HL-60 (cell line): ENCODE measurements at regions not wholly inside any gene's neighbourhood (a gene's known extent, or its start where the extent isn't known, plus 50 kb on each side); places are given as distances from the start of the nearest gene placed in this dataset.

Source experiments
- DNase-seq, 2 experiments: peaks; one replicate each; pipeline ENCODE4 v3.0.0-alpha.2; 2010 to 2020; ENCODE audit warnings: low read depth in 1 of 2, low spot score in 1 of 2
- H3K27ac ChIP-seq: fragments of 250-450 bp; sonication (Bioruptor Pico); replicated peaks from 2 replicates; pipeline ENCODE4 v1.5.1; 2020; ENCODE audit warnings: mild to moderate bottlenecking, moderate library complexity
- H3K27me3 ChIP-seq: fragments of 250-450 bp; sonication (Bioruptor Pico); 2 replicates; pipeline ENCODE4 v1.5.1; 2021; ENCODE audit warnings: mild to moderate bottlenecking, moderate library complexity; ENCODE audit not compliant: insufficient read depth, poor library complexity, severe bottlenecking
- H3K4me3 ChIP-seq: replicated peaks from 2 replicates; pipeline ENCODE4 v1.5.1; 2011; ENCODE audit warnings: mild to moderate bottlenecking, control low read depth, low read length; ENCODE audit not compliant: insufficient read depth
- GABPA ChIP-seq: IDR thresholded peaks from 2 replicates; pipeline ENCODE4 v1.6.1; 2012; ENCODE audit warnings: low read depth
- POLR2AphosphoS5 ChIP-seq: IDR thresholded peaks from 2 replicates; pipeline ENCODE4 v1.6.1; 2012; ENCODE audit warnings: low read depth
- REST ChIP-seq: IDR thresholded peaks from 2 replicates; pipeline ENCODE4 v1.6.1; 2012; ENCODE audit warnings: low read depth; ENCODE audit not compliant: insufficient replicate concordance
- SPI1 ChIP-seq: IDR thresholded peaks from 2 replicates; pipeline ENCODE4 v1.6.1; 2012; ENCODE audit warnings: low read depth, mild to moderate bottlenecking, borderline replicate concordance
- TF ChIP-seq, protein P1 (sequence below): IDR thresholded peaks from one replicate; pipeline ENCODE4 v1.5.1; 2011; ENCODE audit warnings: low read length, control low read depth, inconsistent platforms; ENCODE audit not compliant: insufficient read depth

GRCh38 chr3:127425505-127426443 lies 137.9 kb upstream of the PRR20G start:
- TF ChIP-seq REST (no peak), SPI1 (no peak), GABPA (no peak), POLR2AphosphoS5 (no peak)
- TF ChIP-seq, protein P1, sequence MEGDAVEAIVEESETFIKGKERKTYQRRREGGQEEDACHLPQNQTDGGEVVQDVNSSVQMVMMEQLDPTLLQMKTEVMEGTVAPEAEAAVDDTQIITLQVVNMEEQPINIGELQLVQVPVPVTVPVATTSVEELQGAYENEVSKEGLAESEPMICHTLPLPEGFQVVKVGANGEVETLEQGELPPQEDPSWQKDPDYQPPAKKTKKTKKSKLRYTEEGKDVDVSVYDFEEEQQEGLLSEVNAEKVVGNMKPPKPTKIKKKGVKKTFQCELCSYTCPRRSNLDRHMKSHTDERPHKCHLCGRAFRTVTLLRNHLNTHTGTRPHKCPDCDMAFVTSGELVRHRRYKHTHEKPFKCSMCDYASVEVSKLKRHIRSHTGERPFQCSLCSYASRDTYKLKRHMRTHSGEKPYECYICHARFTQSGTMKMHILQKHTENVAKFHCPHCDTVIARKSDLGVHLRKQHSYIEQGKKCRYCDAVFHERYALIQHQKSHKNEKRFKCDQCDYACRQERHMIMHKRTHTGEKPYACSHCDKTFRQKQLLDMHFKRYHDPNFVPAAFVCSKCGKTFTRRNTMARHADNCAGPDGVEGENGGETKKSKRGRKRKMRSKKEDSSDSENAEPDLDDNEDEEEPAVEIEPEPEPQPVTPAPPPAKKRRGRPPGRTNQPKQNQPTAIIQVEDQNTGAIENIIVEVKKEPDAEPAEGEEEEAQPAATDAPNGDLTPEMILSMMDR, result no peak
- H3K27me3 ChIP-seq, result peaks cover 28% of the 10 kb centered on the region
- DNase-seq, result no peak
- H3K4me3 ChIP-seq, result no peak overlapping the region
- H3K27ac ChIP-seq, result no peak overlapping the region

DNA sequence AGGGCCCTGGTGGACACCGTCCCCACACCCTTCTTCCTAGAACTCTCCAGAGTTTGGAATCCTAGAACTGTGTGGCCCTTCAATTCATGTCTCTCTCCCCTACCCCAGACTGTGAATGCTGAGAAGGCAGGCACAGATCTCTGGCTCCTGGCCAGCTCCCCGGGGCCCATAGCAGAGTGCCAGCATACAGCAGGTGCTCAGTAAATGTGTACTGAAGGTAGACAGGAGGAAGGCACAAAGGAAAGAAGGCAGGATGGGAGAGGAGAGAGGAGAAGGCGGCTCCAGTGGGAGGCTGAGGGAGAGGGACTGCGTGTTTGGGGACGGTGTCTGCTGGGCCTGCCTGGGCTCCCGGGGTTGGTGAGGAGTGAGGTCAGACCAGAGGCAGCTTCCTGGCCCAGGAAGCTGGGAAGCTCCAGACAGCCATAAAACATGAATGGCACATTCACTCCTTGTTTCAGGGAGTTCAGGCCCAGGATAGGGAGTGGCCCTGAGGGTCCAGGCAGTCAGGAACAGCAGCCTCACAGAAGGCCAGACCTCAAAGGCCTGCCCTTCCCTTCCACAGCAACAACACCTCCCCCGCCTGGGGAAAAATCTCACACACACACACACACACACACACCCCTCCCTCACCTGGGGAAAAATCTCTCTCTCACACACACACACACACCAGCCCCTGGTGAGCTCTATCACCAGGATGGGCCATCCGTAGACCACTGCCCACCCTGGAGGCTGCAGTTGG lies 137.1 kb upstream of the PRR20G start:
- H3K27ac ChIP-seq, result no peak overlapping the region
- H3K4me3 ChIP-seq, result no peak overlapping the region
- H3K27me3 ChIP-seq, result peaks cover 27% of the 10 kb centered on the region
- no peak for DNase-seq
- no peak for TF ChIP-seq SPI1
- TF ChIP-seq, protein P1, result no peak
- TF ChIP-seq GABPA, result no peak
- TF ChIP-seq REST, result no peak
- TF ChIP-seq POLR2AphosphoS5, result no peak

- Histone ChIP-seq H3K27ac (no peak overlapping the region), H3K27me3 (peaks cover 23% of the 10 kb centered on the region), H3K4me3 (no peak overlapping the region)
- no peak for TF ChIP-seq GABPA
- no peak for TF ChIP-seq REST
- TF ChIP-seq SPI1, result no peak
- TF ChIP-seq, protein P1, result no peak
- TF ChIP-seq POLR2AphosphoS5, result no peak
- DNase-seq, result no peak
These were observed 136.3 kb upstream of the PRR20G start for GRCh38 chr3:127423856-127424765.
